ENCODE measurements at regions not wholly inside any gene's neighbourhood (a gene's known extent, or its start where the extent isn't known, plus 50 kb on each side); places are given as distances from the start of the nearest gene placed in this dataset.

DNA sequence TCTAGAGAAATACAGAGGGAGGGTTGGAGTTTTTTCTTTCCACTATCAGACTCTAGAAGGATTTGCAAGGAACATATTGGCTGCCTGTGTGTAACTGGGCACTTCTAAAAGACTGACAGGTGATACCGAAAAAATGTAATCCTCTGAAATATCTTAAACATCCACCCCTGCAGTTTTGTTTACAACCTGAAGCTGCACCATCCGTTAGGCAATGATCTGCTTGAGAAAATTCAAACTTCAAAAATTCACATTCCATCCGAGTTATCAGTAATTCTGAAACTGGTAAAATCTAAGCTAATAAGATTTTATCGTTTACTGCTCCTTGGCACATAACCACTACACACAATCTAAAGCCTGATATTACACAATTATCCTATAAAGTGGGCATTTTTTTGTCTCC is 528.6 kb downstream of the FUT8 start:
- TF ChIP-seq EZH2phosphoT487 (IDR thresholded peaks at IDR 0.05; ENCODE audit: low read length) (no peak), CTCF (IDR thresholded peaks at IDR 0.05; ENCODE audit: low read length) (no peak)
